K562 (cell line): ENCODE measurements at regions not wholly inside any gene's neighbourhood (a gene's known extent, or its start where the extent isn't known, plus 50 kb on each side); places are given as distances from the start of the nearest gene placed in this dataset.

ENCODE experiments used
- ATAC-seq: fragments of 200-7000 bp; cut with Tn5 transposase; 3 replicates; pipeline ENCODE4 v1.9.1; 2020; ENCODE audit warnings: moderate library complexity
- BruUV-seq: library from RNA; stranded (reverse); fragments of 400-500 nt; replicated peaks from 2 replicates; lab custom pipeline; 2021; lab: Mats Ljungman, UMichigan
- CTCF ChIA-PET: fragments of 300-600 bp; formaldehyde crosslinking; extraction: SDS; loops from one replicate; lab custom pipeline; 2021; ENCODE audit warnings: low intra/inter-chr PET ratio; lab: Yijun Ruan, JAX
- POLR2A ChIA-PET: fragments of 300-600, 350-650 bp; sonication (Branson Sonifier 250); formaldehyde crosslinking; extraction: SDS; loops from one replicate; lab custom pipeline; 2021; ENCODE audit warnings: antibody characterized with exemption, inconsistent platforms; lab: Yijun Ruan, JAX
- DNase-seq, 4 experiments: peaks; one replicate each; pipeline versions ENCODE4 v3.0.0 to v3.0.0-alpha.2; 2011 to 2018; ENCODE audit warnings: low spot score in 3 of 4, mixed read lengths in 3 of 4; ENCODE audit errors: extremely low read depth in 1 of 4
- FAIRE-seq: peaks from 2 replicates; lab custom pipeline; 2011; peaks lifted over from hg19 to GRCh38; lab: Jason Lieb, UNC
- H2AFZ ChIP-seq: 2 replicates; pipeline ENCODE4 v1.6.0; 2011; ENCODE audit warnings: low read depth, low read length, control low read depth, inconsistent platforms
- H3K27ac ChIP-seq: fragments of 200-600 bp; 3 replicates; pipeline ENCODE4 v1.8.0; 2011; ENCODE audit warnings: low read depth, mild to moderate bottlenecking, control low read depth, inconsistent platforms, low read length, moderate library complexity, mixed read lengths; ENCODE audit errors: extremely low read depth
- H3K27me3 ChIP-seq, 2 experiments: fragments of 300-600 bp in 1 of 2; 2 replicates in 1 of 2; 3 replicates in 1 of 2; pipeline versions ENCODE4 v1.6.0 to v1.8.0; 2011; ENCODE audit warnings: inconsistent platforms in 2 of 2, low read length in 2 of 2, mild to moderate bottlenecking in 1 of 2, mixed read lengths in 1 of 2, moderate library complexity in 1 of 2; ENCODE audit not compliant: control insufficient read depth in 2 of 2, insufficient read depth in 2 of 2
- H3K36me3 ChIP-seq: fragments of 300-600 bp; 3 replicates; pipeline ENCODE4 v1.8.0; 2011; ENCODE audit warnings: mild to moderate bottlenecking, low read length, inconsistent platforms; ENCODE audit not compliant: control insufficient read depth, insufficient read depth
- H3K4me1 ChIP-seq, 2 experiments: fragments of 200-600 bp in 1 of 2; replicated peaks in 1 of 2; 2 replicates in 1 of 2; 3 replicates in 1 of 2; pipeline versions ENCODE4 v1.5.1 to v1.8.0; 2011; ENCODE audit warnings: inconsistent platforms in 2 of 2, low read length in 2 of 2, mild to moderate bottlenecking in 1 of 2, mixed read lengths in 1 of 2, moderate library complexity in 1 of 2; ENCODE audit not compliant: control insufficient read depth in 2 of 2, insufficient read depth in 2 of 2
- H3K4me2 ChIP-seq: 2 replicates; pipeline ENCODE4 v1.6.1; 2011; ENCODE audit warnings: low read length, control low read depth, inconsistent platforms, mixed read lengths; ENCODE audit not compliant: insufficient read depth
- H3K4me3 ChIP-seq: fragments of 200-600 bp; sonication (generic), shearing (Covaris generic); 2 replicates; pipeline ENCODE4 v1.5.1; 2016; ENCODE audit warnings: control low read depth, inconsistent platforms
- H3K79me2 ChIP-seq: fragments of 200-600 bp; 3 replicates; pipeline ENCODE4 v1.8.0; 2011; ENCODE audit warnings: low read length, inconsistent platforms; ENCODE audit not compliant: control insufficient read depth, insufficient read depth
- H3K9ac ChIP-seq, 2 experiments: 2 replicates each; pipeline versions ENCODE4 v1.6.0 to v1.6.1; 2011; ENCODE audit warnings: low read depth in 2 of 2, low read length in 2 of 2, control low read depth in 1 of 2, inconsistent platforms in 1 of 2, mild to moderate bottlenecking in 1 of 2, mixed read lengths in 1 of 2; ENCODE audit not compliant: insufficient read depth in 1 of 2
- H3K9me1 ChIP-seq: one replicate; pipeline ENCODE4 v1.6.0; 2011; ENCODE audit warnings: inconsistent platforms, mild to moderate bottlenecking, low read length, moderate library complexity; ENCODE audit not compliant: control insufficient read depth, insufficient read depth
- H3K9me3 ChIP-seq: replicated peaks from 2 replicates; pipeline ENCODE4 v1.5.1; 2011; ENCODE audit warnings: low read depth, low read length, inconsistent platforms; ENCODE audit not compliant: control insufficient read depth, insufficient read depth
- H4K20me1 ChIP-seq: replicated peaks from 2 replicates; pipeline ENCODE4 v1.6.1; 2011; ENCODE audit warnings: low read length, inconsistent platforms, mixed read lengths; ENCODE audit not compliant: control insufficient read depth, insufficient read depth
- ARID2 ChIP-seq: fragments of 450-650 bp; IDR thresholded peaks from 2 replicates; pipeline ENCODE4 v1.6.1; 2017; ENCODE audit warnings: antibody characterized with exemption, mild to moderate bottlenecking
- ARNT ChIP-seq, 2 experiments: fragments of 450-650 bp; IDR thresholded peaks; 2 replicates each; pipeline ENCODE4 v1.6.1; 2016; ENCODE audit warnings: mild to moderate bottlenecking in 1 of 2
- ETV6 ChIP-seq, 3 experiments: fragments of 150-350 bp in 1 of 3; sonication (generic) in 1 of 3; formaldehyde crosslinking in 1 of 3; IDR thresholded peaks; 2 replicates each; pipeline versions ENCODE4 v1.6.1 to v1.8.0; 2014 to 2022; ENCODE audit warnings: borderline replicate concordance in 2 of 3, low read depth in 2 of 3, antibody characterized with exemption in 1 of 3, low read length in 1 of 3, mild to moderate bottlenecking in 1 of 3, missing genetic modification reagents in 1 of 3
- FIP1L1 ChIP-seq: fragments of 200-400 bp; formaldehyde crosslinking; IDR thresholded peaks from 2 replicates; pipeline ENCODE4 v1.6.1; 2018; ENCODE audit warnings: mild to moderate bottlenecking, low read depth, low read length; ENCODE audit not compliant: poor library complexity, severe bottlenecking
- FOXK2 ChIP-seq, 2 experiments: fragments of 450-650 bp; IDR thresholded peaks in 1 of 2; conservative IDR thresholded peaks in 1 of 2; 2 replicates each; pipeline ENCODE4 v1.6.1; 2016; ENCODE audit warnings: low read depth in 2 of 2, mild to moderate bottlenecking in 1 of 2
- GABPB1 ChIP-seq: sonication (generic); formaldehyde crosslinking; IDR thresholded peaks from 2 replicates; pipeline ENCODE4 v1.8.0; 2022; ENCODE audit warnings: mild to moderate bottlenecking, missing genetic modification reagents
- HNRNPH1 ChIP-seq: fragments of 200-400 bp; formaldehyde crosslinking; optimal IDR thresholded peaks from 2 replicates; pipeline ENCODE3; 2017; ENCODE audit warnings: low read depth, mild to moderate bottlenecking, low read length, moderate library complexity
- RBM25 ChIP-seq: fragments of 200-400 bp; formaldehyde crosslinking; IDR thresholded peaks from 2 replicates; pipeline ENCODE4 v1.6.1; 2018; ENCODE audit warnings: low read length, low read depth, moderate library complexity; ENCODE audit not compliant: severe bottlenecking
- SMARCA4 ChIP-seq: fragments of 450-650 bp; IDR thresholded peaks from 2 replicates; pipeline ENCODE4 v1.6.1; 2016
- SMARCA5 ChIP-seq: fragments of 450-650 bp; IDR thresholded peaks from 2 replicates; pipeline ENCODE4 v1.6.1; 2016
- SMC3 ChIP-seq: conservative IDR thresholded peaks from 2 replicates; pipeline ENCODE4 v1.6.1; 2011; ENCODE audit warnings: low read depth, low read length, improper control_type of control experiment; ENCODE audit not compliant: insufficient read depth
- ZNF121 ChIP-seq: sonication (generic); formaldehyde crosslinking; conservative IDR thresholded peaks from 2 replicates; pipeline ENCODE4 v1.8.0; 2022; ENCODE audit warnings: missing genetic modification reagents
- ZNF146 ChIP-seq: IDR thresholded peaks from one replicate; pipeline ENCODE4 v1.6.1; 2018; ENCODE audit warnings: missing compliant biosample characterization; ENCODE audit not compliant: unreplicated experiment
- ZNF41 ChIP-seq: fragments of 250-450 bp; sonication (Bioruptor Pico); conservative IDR thresholded peaks from 2 replicates; pipeline ENCODE4 v1.4.0; 2020; ENCODE audit warnings: mild to moderate bottlenecking
- WGBS: fragments of 100-300 bp; shearing (Covaris generic); methylation state at CpG from one replicate; pipeline ENCODE4 v1.1.6; 2016; ENCODE audit warnings: low coverage, mixed read lengths; ENCODE audit not compliant: insufficient coverage; ENCODE audit errors: missing lambda C conversion rate; 5-methylcytosine and 5-hydroxymethylcytosine counted together
- in situ Hi-C: fragments of 300-500 bp; cut with MboI; formaldehyde crosslinking; loops from 4 replicates; pipeline ENCODE4 v1.15.0; 2018; ENCODE audit warnings: inconsistent platforms, mixed read lengths
- intact Hi-C: fragments of 100-400 bp; cut with micrococcal nuclease; formaldehyde crosslinking; loops from 2 replicates; pipeline ENCODE4 v1.14.2; 2022
- TF ChIP-seq, protein P1 (sequence below): fragments of 450-650 bp; formaldehyde crosslinking; IDR thresholded peaks from 2 replicates; pipeline ENCODE4 v1.4.0; 2020; ENCODE audit warnings: mild to moderate bottlenecking, moderate library complexity

DNA sequence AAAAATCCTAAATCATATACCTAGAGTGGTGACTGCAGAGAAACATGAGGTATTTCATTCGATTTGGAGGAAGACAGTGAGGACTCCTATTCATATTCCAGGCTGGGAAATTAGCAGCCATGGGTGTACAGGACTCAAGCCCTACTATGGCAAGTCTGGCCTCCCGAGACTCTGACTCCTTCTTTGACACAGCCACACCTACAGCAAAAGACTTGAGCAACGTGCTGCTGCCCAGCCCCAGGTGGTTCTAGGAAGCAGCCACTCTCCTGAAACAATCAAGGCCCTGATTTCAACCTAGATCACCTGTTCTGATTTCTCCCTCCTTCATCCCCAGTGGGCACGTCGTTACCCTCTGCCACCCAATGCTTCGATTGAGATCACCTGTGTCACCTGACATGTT lies 84.0 kb upstream of the ATP11B start:
- Histone ChIP-seq H3K27me3 (no peaks in the 10 kb centered on the region), H3K4me3 (no peak overlapping the region), H3K9me1 (no peaks in the 10 kb centered on the region), H3K9ac (no peak overlapping the region), H3K4me1 (peaks cover 5 to 17% of the 10 kb centered on the region in 2 experiments; a peak in 4 of 5 replicates), H2AFZ (no peak overlapping the region), H4K20me1 (no peaks in the 10 kb centered on the region), H3K9me3 (no peaks in the 10 kb centered on the region), H3K4me2 (no peak overlapping the region), H3K27ac (no peak overlapping the region), H3K79me2 (no peaks in the 10 kb centered on the region), H3K36me3 (no peaks in the 10 kb centered on the region)
- intact Hi-C loops (no loop called here), in situ Hi-C loops (no loop called here)
- ChIA-PET POLR2A (no interaction called here), CTCF (no interaction called here)
- no peak for FAIRE-seq
- ATAC-seq, result no peak
- DNase-seq, result no peak
- BruUV-seq, result no TSS peak
- WGBS, result 41% methylated on average over 6 of the region's 6 CpGs
- no peak for TF ChIP-seq ZNF146 (CRISPR knock-in tag)

DNA sequence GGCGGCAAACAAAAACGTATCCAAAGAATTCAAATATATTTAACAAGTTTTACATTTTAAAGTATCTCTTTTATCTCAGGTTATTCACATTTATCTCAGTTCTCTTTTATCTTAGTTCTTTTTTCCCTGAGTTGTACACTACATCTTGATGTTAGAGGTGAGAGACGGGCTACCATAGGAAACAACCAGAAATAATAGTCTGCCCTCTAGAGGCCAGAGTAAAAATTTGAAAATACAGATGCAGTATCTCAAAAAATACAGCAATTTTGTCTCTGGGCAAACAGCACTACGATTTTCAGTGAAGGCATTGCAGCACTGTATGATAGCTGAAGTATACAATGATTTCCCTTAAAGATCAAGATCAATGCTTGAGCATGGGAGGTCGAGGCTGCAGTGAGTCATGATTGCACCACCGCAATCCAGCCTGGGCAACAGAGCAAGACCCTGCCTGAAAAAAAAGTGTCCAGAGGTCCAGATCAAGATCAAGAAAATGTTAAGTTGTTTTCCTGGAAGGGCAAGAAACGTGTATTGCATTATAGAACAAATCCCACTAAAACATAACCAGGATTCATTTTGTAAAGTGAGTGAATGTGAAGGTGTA lies 82.6 kb upstream of the ATP11B start:
- no peaks in the 10 kb centered on the region for H4K20me1 ChIP-seq
- peaks cover 3 to 24% of the 10 kb centered on the region in 2 experiments for H3K4me1 ChIP-seq
- no peaks in the 10 kb centered on the region for H3K79me2 ChIP-seq
- DNase-seq (peak; percentile 41 to 56 (median 50)), FAIRE-seq (no peak), ATAC-seq (peak; percentile 67)
- no peak overlapping the region; the same call in 1 of the 2 replicates for H2AFZ ChIP-seq
- WGBS, result 36% methylated on average over 7 of the region's 7 CpGs
- in situ Hi-C loops, result loop anchor here (5.0 kb wide), 1 partner anchor 132 kb away; no protein-coding TSS in a partner anchor
- ChIA-PET CTCF (interaction anchor here (1.2 kb wide), 1 partner anchor 127 kb away, joined by 3 read pairs; no protein-coding TSS in a partner anchor), POLR2A (interaction anchor here (1.7 kb wide), 1 partner anchor 146 kb away, joined by 5 read pairs; no protein-coding TSS in a partner anchor)
- H3K36me3 ChIP-seq, result no peaks in the 10 kb centered on the region
- H3K4me3 ChIP-seq, result no peak overlapping the region
- H3K27ac ChIP-seq, result no peak overlapping the region
- no peak overlapping the region for H3K9ac ChIP-seq
- intact Hi-C loops, result loop anchor here (5.0 kb wide), 1 partner anchor 197 kb away; no protein-coding TSS in a partner anchor
- H3K9me3 ChIP-seq, result no peaks in the 10 kb centered on the region
- H3K9me1 ChIP-seq, result no peaks in the 10 kb centered on the region
- H3K4me2 ChIP-seq, result no peak overlapping the region
- no TSS peak for BruUV-seq
- H3K27me3 ChIP-seq, result no peaks in the 10 kb centered on the region
- no peak for TF ChIP-seq SMC3
- TF ChIP-seq ETV6 (IDR thresholded peaks at IDR 0.05; ENCODE audit: borderline replicate concordance in 1 of 2, low read depth in 2 of 2, low read length in 1 of 2), result no peak
- TF ChIP-seq ETV6 (CRISPR knock-in tag; IDR thresholded peaks at IDR 0.05; ENCODE audit: borderline replicate concordance), result no peak
- TF ChIP-seq GABPB1 (CRISPR knock-in tag), result no peak
- TF ChIP-seq FIP1L1, result no peak
- no peak for TF ChIP-seq ARID2
- TF ChIP-seq SMARCA4, result no peak
- no peak for TF ChIP-seq ARNT (IDR thresholded peaks at IDR 0.05)
- no peak for TF ChIP-seq FOXK2 (conservative IDR thresholded peaks at IDR 0.05 in 1 of 2, IDR thresholded peaks at IDR 0.05 in 1 of 2; ENCODE audit: low read depth in 2 of 2)
- no peak for TF ChIP-seq HNRNPH1
- peak; percentile 99 for TF ChIP-seq ZNF121
- 0 out of 2 replicates have a peak, but pooled peaks have one; percentile 48 for TF ChIP-seq SMARCA5
- TF ChIP-seq, protein P1, sequence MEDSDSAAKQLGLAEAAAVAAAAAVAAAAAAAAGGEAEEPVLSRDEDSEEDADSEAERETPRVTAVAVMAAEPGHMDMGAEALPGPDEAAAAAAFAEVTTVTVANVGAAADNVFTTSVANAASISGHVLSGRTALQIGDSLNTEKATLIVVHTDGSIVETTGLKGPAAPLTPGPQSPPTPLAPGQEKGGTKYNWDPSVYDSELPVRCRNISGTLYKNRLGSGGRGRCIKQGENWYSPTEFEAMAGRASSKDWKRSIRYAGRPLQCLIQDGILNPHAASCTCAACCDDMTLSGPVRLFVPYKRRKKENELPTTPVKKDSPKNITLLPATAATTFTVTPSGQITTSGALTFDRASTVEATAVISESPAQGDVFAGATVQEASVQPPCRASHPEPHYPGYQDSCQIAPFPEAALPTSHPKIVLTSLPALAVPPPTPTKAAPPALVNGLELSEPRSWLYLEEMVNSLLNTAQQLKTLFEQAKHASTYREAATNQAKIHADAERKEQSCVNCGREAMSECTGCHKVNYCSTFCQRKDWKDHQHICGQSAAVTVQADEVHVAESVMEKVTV (CRISPR knock-in tag), result no peak
- TF ChIP-seq RBM25, result peak; percentile 75
- TF ChIP-seq ZNF41 (CRISPR knock-in tag), result no peak
